ENCODE measurements at regions not wholly inside any gene's neighbourhood (a gene's known extent, or its start where the extent isn't known, plus 50 kb on each side); places are given as distances from the start of the nearest gene placed in this dataset.

DNA sequence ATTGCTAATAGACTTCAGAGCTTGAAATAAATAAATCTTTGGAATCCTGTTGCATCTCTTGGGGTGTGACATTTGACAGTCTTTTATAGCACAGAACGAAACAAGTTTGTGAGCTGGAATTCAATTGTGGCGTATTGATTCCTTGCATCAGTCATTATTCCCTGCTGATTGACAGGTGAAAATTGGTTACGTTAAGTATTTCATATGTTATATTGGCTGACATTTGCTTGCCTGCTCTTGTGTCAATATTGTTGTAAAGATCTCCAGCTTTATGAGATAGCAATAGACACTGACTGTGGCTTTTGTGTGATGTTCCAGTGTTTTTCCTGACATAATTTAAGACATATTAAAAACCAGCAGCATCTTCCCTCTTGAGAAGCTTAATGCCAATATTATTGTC lies 644.4 kb upstream of the FAM241A start:
- H3K79me2 ChIP-seq (ENCODE audit: control insufficient read depth, insufficient read depth, low read length), result no peaks in the 10 kb centered on the region
- dilution Hi-C loops (cut with MboI; ENCODE audit: extremely low pct_ligation_motif_present, low sequenced_read_pairs), result no loop called here
- no peaks in the 10 kb centered on the region for H3K9me3 ChIP-seq (ENCODE audit: control insufficient read depth, low read depth, low read length)
- DNase-seq (ENCODE audit: low read depth, low spot score), result no peak
- H3K9me1 ChIP-seq (ENCODE audit: control insufficient read depth, extremely low read depth, insufficient read depth, low read length), result no peaks in the 10 kb centered on the region
- no peak for TF ChIP-seq EZH2 (IDR thresholded peaks at IDR 0.05; ENCODE audit: low read length)
- TF ChIP-seq, protein P1, sequence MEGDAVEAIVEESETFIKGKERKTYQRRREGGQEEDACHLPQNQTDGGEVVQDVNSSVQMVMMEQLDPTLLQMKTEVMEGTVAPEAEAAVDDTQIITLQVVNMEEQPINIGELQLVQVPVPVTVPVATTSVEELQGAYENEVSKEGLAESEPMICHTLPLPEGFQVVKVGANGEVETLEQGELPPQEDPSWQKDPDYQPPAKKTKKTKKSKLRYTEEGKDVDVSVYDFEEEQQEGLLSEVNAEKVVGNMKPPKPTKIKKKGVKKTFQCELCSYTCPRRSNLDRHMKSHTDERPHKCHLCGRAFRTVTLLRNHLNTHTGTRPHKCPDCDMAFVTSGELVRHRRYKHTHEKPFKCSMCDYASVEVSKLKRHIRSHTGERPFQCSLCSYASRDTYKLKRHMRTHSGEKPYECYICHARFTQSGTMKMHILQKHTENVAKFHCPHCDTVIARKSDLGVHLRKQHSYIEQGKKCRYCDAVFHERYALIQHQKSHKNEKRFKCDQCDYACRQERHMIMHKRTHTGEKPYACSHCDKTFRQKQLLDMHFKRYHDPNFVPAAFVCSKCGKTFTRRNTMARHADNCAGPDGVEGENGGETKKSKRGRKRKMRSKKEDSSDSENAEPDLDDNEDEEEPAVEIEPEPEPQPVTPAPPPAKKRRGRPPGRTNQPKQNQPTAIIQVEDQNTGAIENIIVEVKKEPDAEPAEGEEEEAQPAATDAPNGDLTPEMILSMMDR (optimal IDR thresholded peaks at IDR 0.05 in 1 of 3, IDR thresholded peaks at IDR 0.05 in 1 of 3, conservative IDR thresholded peaks at IDR 0.05 in 1 of 3; ENCODE audit: extremely low read depth in 1 of 3, insufficient read depth in 2 of 3, low read length in 3 of 3), result no peak
- no peaks in the 10 kb centered on the region for H3K27me3 ChIP-seq (ENCODE audit: control insufficient read depth, extremely low read depth, insufficient read depth, low read length)
- H2AFZ ChIP-seq (ENCODE audit: control insufficient read depth, low read length), result no peak overlapping the region
- no peaks in the 10 kb centered on the region for H3K36me3 ChIP-seq (ENCODE audit: control insufficient read depth in 2 of 2, extremely low read depth in 1 of 2, insufficient read depth in 2 of 2, low read length in 2 of 2)
- FAIRE-seq, result no peak
- H4K20me1 ChIP-seq (ENCODE audit: control insufficient read depth, extremely low read depth, insufficient read depth, low read length), result no peaks in the 10 kb centered on the region
- H3K4me1 ChIP-seq (ENCODE audit: control insufficient read depth, extremely low read depth, insufficient read depth, low read length), result no peaks in the 10 kb centered on the region
- H3K4me2 ChIP-seq (ENCODE audit: control insufficient read depth, extremely low read depth, insufficient read depth, low read depth, low read length), result no peak overlapping the region
- H3K4me3 ChIP-seq (ENCODE audit: control insufficient read depth in 2 of 3, extremely low read depth in 1 of 3, insufficient read depth in 2 of 3, low read depth in 1 of 3, low read length in 3 of 3), result no peak overlapping the region
- no peak overlapping the region for H3K9ac ChIP-seq (ENCODE audit: control insufficient read depth, extremely low read depth, insufficient read depth, low read length)
- no peak overlapping the region for H3K27ac ChIP-seq (ENCODE audit: control insufficient read depth, insufficient read depth, low read length)

DNA sequence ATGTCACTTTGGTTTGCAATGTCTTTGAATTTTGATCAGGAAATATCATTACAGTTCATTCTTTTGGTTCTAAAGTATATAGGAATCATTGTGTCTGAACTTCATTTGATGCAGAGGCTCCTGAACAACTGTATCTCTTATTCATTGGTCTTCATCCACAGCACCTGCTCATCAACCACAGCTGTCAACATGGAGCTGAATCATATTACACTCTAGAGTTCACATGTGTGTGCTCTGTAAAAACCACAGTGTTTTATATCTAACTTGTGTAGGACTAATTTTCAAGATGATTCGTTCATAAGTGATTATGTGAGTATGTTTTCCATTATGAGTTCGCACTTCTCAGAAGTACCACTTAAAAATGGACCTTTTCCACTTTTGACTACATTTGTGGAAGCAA lies 643.3 kb upstream of the FAM241A start:
- H3K9me3 ChIP-seq (ENCODE audit: control insufficient read depth, low read depth, low read length), result no peaks in the 10 kb centered on the region
- no peak overlapping the region for H3K4me2 ChIP-seq (ENCODE audit: control insufficient read depth, extremely low read depth, insufficient read depth, low read depth, low read length)
- no peak overlapping the region for H2AFZ ChIP-seq (ENCODE audit: control insufficient read depth, low read length)
- H3K4me1 ChIP-seq (ENCODE audit: control insufficient read depth, extremely low read depth, insufficient read depth, low read length), result no peaks in the 10 kb centered on the region
- no peaks in the 10 kb centered on the region for H3K79me2 ChIP-seq (ENCODE audit: control insufficient read depth, insufficient read depth, low read length)
- no peaks in the 10 kb centered on the region for H3K27me3 ChIP-seq (ENCODE audit: control insufficient read depth, extremely low read depth, insufficient read depth, low read length)
- H3K36me3 ChIP-seq (ENCODE audit: control insufficient read depth in 2 of 2, extremely low read depth in 1 of 2, insufficient read depth in 2 of 2, low read length in 2 of 2), result no peaks in the 10 kb centered on the region
- no peaks in the 10 kb centered on the region for H3K9me1 ChIP-seq (ENCODE audit: control insufficient read depth, extremely low read depth, insufficient read depth, low read length)
- no peak for DNase-seq (ENCODE audit: low read depth, low spot score)
- H3K9ac ChIP-seq (ENCODE audit: control insufficient read depth, extremely low read depth, insufficient read depth, low read length), result no peak overlapping the region
- dilution Hi-C loops (cut with MboI; ENCODE audit: extremely low pct_ligation_motif_present, low sequenced_read_pairs), result no loop called here
- H3K27ac ChIP-seq (ENCODE audit: control insufficient read depth, insufficient read depth, low read length), result no peak overlapping the region
- TF ChIP-seq, protein P1 (optimal IDR thresholded peaks at IDR 0.05 in 1 of 3, IDR thresholded peaks at IDR 0.05 in 1 of 3, conservative IDR thresholded peaks at IDR 0.05 in 1 of 3; ENCODE audit: extremely low read depth in 1 of 3, insufficient read depth in 2 of 3, low read length in 3 of 3), result no peak
- TF ChIP-seq EZH2 (IDR thresholded peaks at IDR 0.05; ENCODE audit: low read length), result no peak
- no peaks in the 10 kb centered on the region for H4K20me1 ChIP-seq (ENCODE audit: control insufficient read depth, extremely low read depth, insufficient read depth, low read length)
- no peak overlapping the region for H3K4me3 ChIP-seq (ENCODE audit: control insufficient read depth in 2 of 3, extremely low read depth in 1 of 3, insufficient read depth in 2 of 3, low read depth in 1 of 3, low read length in 3 of 3)
- no peak for FAIRE-seq

Data from keratinocyte (primary cell).